Stimulated activated CD8-positive, alpha-beta memory T cell treated with anti-CD3 and anti-CD28 coated beads, Interleukin-2, amount 100 ng/mL, for 48 hours (primary cell): ENCODE measurements at regions not wholly inside any gene's neighbourhood (a gene's known extent, or its start where the extent isn't known, plus 50 kb on each side); places are given as distances from the start of the nearest gene placed in this dataset.

Experiments used
- DNase-seq, 2 donors: peaks; one replicate each; pipeline ENCODE4 v3.0.0-alpha.2; 2020; ENCODE audit warnings: low read depth in 2 of 2

DNA sequence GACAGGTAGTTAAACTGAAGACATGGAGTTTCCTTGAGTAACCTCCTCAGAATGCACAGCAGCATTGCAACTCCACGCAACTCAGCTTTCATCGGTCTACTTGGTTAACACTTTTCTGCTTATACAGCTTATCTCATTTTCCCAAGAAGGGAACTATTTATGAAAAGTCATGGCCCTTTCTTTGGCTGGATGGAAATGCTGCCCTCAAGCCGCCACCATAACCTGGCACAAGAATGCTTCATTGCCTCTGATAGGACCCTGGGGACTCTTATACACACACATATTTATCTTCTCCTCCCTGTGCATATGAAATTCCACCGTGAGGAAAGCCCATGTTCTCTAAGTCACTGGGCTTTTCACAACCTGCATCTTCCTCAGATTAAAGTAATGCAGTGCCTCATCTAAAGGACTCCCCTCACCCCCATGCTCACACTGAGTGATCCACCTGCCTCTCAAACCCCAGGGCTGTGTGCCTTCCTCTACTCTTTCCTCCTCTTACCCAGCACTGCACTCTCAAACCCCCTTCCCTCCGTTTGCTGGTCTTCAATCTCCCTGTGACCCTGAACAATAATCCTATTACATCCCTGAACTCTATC lies 192.0 kb upstream of the HNRNPA3 start:
- DNase-seq, result no peak

DNA sequence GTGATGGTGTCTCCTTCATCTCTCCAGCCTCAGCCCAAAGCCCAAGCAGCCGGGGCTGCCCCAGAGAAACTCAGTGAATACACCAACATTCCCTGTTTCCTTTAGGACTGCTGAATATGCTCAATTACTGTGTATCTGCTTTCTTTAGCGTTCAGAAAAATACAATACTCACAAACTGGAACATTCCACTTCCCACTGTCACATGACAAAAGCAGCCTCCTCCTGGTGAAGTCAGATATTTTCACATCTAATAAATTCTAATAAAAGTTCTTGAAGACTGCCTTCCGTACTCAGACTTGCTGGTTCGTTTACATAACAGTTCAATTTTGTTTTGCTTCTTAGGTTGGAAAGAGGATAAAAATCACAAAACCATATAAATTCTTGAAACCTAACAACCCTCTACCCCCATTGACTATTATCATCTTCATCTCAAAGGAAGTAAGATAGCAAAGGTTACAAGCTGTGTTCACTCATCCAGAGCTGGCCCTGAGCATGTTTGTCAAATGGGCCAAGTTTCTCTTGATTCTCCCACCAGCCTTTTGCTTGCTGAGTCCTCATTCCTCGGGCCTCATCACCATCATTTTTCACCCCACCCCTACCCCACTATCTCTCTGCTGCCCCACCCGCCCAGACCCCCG lies 190.8 kb upstream of the HNRNPA3 start:
- no peak for DNase-seq

DNA sequence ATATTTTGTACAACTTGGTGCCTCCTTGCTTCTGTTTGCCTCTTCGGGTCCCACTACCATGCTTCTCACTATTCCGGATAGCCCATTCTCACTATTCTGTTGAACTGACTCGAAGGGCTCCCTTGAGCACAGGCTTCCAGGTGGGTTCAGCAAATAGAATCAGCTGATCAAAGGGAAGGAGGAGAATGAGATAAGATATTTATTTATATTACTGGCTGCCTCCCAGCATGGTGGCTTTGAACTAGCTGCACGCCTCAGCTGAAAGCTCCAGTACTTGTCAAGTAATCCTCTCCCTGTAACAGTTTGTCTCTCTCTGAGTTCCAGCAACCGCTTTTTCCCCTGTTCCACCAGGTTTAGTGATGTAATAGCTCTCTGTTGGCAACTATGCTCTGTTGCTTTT lies 187.8 kb upstream of the HNRNPA3 start:
- DNase-seq, result no peak

DNA sequence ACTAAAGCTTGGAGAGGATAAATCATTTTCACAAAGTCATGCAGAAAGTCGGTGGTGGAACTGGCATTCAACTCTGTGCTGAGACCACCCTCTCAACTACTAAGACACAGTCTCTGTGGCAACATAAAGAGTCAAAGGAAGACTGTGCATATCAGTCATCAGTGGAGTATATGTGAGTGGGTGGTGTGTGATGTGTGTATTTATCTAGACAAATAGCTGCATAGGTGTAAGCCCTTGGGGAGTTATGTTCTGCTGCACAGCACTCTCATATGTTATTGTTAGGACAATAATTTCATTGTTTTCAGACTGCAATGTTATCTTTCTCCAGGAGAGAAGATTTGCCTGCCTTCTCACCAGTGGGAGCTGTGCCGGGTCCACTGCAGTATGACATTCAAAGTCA lies 186.3 kb upstream of the HNRNPA3 start:
- DNase-seq, result no peak

DNA sequence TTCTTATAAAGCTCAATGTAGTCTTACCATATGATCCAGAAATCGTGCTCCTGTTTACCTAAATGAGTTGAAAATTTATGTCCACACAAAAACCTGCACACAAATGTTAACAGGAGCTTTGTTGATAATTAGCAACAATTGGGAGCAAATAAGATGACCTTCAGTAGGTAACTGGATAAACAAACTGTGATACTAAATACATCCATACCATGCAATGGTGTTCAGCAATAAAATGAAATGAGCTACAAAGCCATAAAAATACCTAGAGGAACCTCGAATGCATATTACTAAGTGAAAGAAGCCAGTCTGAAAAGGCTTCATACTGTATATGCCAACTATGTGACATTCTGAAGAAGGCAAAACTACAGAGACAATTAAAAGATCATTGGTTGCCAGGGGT lies 185.6 kb upstream of the HNRNPA3 start:
- no peak for DNase-seq

DNA sequence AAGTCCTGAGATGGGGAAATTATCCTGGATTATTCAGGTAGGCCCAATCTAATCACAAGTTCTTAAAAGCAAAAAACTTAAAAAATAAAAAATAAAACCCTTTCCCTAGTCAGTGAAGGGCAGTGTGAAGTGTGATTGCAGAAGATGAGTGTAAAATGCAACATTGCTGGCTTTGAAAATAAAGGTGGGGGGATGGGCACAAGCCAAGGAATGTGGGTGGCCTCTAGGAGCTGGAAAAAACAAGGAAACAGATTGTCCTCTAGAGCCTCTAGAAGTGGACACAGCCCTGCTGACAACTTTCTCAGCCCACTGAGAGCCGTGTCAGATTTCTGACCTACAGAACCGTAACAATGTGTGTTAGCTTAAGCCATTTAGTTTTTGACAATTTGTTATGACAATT lies 184.3 kb upstream of the HNRNPA3 start:
- no peak for DNase-seq

DNA sequence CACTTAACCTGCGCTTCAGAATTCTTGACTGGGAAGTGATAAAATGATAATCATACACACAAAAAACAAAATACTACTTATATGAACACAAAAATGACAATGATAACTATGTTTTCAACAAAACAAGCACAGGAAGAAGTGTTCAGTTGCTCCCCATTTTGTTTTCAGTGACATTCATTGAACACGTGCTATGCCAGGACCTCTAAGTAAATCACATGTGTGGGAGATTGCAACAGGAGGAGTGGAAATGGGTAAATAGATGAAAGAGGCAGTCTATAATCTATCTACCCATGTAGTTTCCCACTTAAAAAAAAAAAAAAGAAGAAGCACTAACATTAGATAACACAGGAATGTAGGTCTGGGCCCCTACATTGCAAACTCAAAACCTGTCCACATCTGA lies 183.5 kb upstream of the HNRNPA3 start:
- DNase-seq, result no peak

DNA sequence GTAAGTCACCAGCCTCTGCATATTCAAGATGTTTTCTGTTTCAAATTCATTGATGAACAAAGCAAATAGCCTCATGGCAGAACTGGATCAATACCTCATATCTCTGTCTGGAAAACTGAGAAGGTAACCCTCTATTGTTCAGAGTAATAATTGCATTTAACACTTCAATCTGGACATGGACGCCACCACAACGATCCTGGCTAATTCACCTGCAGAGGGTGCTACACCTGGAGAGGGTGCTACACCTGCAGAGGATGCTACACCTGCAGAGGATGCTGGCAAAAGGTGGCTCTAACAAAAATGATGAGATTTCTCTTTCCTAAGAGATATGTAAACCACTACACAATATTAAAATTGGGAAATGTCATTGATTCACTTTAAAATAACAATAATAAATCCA lies 183.1 kb upstream of the HNRNPA3 start:
- no peak for DNase-seq

DNA sequence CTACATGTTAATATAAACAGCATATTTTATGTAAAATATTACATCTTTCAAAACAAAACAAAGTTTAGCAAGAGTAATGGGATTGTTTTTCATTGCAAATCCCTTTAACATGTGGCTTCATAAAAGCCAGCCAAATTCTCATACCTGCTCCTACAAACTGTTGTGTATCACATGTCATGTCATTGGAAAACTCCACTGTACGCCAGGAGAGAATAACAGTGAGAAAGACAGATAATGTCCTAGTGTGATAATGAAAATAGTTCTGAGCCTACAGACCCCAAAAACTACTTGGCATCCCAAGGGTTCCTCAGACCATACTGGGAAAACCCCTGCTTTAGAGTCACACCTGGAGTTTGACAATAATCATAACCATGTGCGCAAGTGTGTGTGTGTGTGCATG lies 182.7 kb upstream of the HNRNPA3 start:
- no peak for DNase-seq

DNA sequence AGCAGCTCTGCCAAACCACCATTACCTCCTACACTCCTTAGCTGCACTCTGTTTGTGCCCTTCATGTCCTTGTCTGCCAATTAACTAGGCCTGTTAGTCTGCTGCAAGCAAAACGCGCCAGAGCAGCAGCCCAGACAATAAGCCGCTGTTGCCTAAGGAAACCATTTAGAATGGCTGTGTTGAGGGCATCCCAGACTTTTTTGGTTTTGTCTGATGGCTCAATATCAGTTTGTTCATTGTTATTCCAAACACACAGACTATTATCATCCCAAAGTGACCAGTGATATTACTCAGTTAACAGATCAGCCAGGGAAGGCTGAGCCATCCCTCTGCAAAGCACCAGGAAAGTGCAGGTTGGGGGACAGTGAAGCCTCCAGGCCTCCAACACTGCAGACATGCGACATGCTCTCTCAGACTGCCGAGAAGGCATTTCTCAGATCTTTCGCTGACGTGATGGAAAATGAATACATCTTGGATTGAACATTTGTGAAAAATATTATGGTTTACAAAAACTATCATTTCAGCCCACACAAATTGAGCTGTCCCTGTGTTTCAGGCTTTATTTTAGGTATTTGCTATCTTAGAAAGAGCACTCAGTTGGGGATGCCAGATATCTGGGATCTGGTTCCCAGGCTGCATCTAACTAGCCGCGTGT lies 182.0 kb upstream of the HNRNPA3 start:
- DNase-seq, result no peak

DNA sequence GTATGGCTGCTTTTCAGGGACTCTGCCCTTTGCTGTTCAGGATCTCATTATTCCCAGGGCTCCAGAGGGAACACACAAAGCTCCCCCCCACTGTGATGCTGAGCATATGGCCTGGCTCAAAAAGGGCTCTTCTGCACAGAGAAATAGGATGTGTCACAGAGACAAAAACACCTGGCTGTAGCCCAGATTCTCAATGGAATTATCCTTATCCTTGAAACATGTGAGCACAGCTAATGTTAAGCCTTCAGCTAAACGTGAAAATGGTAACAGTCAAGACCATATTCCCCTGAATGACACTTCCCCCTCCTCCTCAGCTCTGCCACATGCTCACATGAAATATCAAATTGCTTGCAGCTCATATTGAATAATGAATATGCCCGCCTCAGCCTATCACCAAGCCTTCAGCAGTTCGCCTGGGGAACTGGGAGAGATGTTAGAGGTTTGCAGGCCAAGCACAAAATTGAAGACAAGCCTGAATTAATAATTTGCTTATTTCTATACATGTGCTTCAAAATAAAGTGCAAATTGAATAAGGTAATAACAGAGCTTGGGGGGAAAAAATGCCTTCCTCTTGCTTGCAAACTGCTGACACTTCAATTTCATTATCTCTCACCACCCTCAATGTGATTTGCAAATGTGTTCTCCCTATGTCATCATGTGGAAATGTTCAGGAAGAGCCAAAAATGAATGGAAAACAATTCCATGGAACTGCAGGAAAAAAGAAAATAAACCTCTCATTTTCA lies 181.0 kb upstream of the HNRNPA3 start:
- DNase-seq, result no peak

DNA sequence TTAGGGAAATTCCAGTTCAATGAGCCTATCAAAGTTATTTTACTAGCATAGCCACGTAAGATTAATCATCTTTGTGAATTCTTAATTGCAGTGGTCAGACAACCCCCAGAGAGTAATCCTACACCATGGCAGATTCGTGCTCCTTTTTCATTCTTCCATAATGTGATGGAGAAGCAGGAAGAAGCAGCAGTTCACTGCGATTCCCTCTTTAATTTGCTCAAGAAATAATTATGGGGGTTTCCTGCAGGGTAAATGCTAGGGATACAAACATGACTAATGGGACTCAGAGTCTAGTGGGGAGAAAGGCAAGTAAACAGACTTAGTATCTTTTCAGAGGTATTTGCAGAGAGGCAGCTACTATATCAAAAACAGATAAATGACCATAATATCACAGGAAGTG lies 175.8 kb upstream of the HNRNPA3 start:
- no peak for DNase-seq

DNA sequence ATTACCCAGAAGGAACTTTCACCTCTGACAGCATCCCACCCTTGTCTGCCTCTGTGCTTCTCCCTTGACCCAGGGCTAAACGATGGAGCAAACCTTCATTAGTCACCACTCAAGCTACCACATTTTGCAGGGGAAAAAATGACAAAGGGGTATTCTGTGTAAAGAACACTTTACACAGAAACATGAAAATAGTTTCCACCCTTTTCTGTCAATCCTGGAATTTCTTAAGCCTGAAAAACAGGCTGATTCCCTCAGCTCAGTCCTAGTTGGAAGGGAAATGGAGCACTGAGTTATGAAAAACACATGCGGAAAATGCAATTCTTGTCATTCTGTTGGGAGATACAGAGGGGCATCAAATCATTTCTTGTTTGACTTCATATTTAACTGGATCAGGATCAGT lies 175.0 kb upstream of the HNRNPA3 start:
- no peak for DNase-seq

DNA sequence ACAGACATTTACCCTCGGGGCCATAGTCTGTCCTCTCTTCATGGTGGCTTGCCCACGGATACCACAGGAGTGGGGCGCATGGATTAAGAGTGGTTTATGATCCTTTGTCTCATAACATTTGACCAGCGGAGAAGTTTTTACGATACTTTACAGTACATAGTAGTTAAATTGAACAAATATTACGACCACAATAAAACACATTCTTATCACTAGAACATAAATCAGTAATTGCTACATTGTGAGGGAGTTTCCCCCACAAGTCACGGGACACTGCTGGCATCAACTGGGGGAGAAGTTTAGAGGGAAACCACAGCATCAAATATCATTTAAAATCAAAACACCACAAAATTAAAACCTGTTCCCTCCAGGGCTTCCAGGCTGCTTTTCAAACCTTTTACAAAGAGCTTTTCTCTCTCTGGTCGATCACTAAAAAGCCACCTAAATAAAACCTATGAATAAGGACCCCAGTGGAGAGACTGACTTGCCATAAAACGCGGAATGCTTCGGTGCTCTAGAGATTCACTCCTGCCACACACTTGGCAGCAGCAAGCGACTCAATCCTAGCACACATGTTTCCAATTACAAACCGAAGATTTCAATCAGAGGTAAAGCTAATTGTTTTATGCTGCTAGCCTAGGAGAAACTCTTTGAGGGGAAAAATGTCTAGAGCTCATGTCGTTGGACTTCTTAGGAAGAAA lies 173.7 kb upstream of the HNRNPA3 start:
- no peak for DNase-seq

DNA sequence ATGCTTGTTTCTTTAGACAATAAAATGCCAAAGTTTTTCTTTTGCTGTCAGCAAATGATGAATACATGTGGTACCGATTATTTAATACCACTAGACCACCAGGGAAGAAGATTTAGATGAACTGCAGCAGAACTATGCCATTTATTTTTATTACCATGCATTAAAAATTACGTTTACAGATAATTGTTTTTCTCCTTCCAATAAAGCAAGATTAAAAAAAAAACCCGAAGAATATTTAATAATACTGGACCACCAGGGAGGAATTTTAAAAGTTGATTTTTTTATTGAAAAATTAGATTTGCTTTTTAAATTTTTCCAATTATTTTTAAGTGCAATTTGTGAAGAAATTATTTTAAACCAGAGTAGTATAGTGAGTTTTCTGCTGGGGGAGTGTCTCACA lies 170.3 kb upstream of the HNRNPA3 start:
- DNase-seq, result no peak

DNA sequence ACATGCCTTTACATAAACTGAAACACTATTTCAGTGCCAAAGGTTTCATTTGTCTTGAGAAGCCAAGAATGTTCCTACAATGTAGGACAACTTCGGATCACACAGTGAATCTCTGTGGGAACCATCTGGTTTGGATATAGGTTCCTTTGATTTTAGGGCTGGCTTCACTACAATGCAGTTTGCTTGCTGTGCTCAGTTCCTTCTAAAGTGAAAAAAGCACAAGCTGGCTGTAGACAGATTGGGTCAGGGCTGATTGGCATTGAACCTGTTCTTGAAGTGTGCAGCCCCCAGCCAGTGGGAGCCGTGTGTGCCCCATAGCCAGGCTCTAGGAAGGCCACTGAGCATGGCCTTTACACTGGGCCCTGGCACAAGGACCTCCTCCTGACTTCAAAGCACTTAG lies 167.9 kb upstream of the HNRNPA3 start:
- no peak for DNase-seq

DNA sequence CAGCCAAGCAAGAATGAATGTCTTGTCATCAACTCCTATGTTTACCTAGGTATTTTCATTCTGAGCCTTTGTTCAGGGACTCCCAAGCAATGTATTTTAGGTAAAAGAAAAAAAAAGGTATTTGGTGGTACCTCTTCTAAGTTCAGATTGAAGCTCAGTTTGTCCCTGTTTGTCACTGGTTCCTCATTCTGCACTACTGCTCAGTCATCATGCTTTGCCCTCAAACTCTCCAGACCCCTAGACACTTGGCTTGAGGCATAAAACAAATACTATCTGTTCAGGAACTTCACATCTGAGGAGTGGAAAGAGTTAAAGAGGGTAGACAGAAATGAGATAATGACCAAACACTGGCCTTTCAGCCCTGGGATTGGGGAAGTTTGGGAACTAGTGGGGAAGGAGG lies 163.6 kb upstream of the HNRNPA3 start:
- no peak for DNase-seq

DNA sequence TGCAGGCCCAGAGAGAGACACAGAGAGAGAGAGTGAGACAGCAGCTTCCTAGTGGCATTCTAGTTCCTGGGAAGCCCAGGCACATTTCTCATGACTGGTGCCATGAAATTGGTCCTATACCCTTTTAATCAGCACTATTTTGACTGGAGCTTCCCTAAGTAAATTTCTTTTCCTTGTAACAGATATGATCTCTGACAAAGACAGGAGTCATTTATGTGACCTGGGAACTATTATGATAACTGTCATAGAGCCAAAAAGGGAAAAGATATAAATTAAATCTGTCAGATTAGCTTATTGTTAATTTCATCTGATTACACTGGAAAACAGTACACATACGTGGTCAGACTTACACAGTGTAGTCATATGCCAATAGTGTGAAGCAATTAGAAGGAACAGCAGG lies 161.3 kb upstream of the HNRNPA3 start:
- no peak for DNase-seq

DNA sequence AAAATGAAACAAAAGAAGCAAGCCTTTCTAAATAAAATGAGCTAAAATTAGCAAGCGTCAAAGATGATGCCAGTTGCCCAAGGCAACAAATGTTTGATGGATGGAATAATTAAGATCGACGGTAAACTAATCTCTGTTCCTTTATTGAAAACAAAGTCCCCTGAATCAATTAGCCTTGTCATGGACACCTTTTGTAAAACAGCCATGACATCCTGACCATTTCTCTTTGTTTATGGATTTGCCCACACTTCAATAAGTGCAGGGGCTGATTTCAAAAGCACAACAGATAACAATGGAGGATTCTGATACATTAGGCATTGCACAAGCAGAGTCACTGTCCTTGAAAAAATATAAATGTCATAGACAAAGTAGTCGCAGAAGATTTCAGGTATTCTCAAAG lies 160.1 kb upstream of the HNRNPA3 start:
- no peak for DNase-seq

DNA sequence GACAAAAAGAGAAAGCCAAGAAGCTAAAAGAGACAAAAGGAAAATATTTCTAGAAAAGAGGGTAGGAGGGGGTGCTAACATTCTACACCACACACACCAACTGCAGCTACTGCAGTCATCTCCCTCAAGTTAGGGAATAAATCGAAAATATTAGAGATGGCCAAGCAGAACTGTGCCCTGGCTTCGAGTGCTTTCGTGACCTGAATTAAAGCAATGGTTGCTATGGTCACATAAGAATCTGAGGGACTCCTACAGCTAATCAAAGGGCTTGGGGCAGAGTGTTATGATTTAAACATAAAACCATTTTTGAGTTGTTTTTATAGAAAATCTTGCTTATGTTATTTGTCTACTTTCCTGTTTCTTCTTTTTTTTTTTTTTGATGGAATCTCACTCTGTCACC lies 159.6 kb upstream of the HNRNPA3 start:
- DNase-seq, result no peak

DNA sequence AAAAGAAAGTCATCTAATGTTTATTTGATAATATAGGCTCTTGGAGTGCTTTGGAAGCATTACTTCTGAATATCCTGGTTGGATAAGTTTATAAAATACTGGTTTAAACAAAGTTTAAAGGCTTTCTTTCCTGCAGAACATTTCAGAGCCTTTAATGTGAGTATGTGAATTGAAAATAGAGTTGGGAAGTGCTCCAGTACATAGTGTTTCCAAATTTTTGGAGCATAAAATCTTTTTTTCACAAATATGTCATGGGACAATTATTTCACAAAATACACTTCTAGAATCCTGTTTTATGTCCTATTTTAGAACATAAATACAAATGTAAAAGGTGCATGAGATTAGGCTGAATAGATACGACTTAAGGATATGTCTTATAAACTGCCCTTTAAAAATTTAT lies 158.9 kb upstream of the HNRNPA3 start:
- no peak for DNase-seq

DNA sequence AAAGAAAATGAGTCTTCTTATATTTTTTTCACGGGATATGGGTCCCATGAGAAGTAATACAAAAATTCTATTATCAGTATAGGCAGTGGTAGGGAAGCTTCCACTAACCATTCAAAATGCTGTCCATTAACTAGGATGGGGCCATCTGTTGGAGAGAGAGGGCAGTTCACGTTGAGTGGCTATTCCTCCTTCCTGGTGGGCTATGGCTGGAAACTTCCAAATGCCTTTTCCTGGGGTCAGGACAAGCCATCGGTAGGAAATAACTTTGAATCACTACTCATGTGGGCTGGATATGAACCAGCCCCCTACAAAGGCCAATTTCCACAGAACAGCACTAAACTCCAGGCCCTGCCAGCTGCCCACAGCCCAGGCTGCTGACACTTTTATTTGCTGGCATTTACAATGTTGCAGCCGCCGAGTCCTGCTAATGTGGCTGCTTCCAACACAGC lies 156.1 kb upstream of the HNRNPA3 start:
- DNase-seq, result no peak
